Neural cell (in vitro differentiated cells): ENCODE measurements at regions not wholly inside any gene's neighbourhood (a gene's known extent, or its start where the extent isn't known, plus 50 kb on each side); places are given as distances from the start of the nearest gene placed in this dataset.

Source experiments
- H2AFZ ChIP-seq: fragments of 200-600, 300-800 bp; sonication (generic), shearing (Covaris generic); 2 replicates; pipeline ENCODE4 v1.6.0; 2014; ENCODE audit warnings: low read depth, mild to moderate bottlenecking, antibody characterized with exemption, low read length, moderate library complexity
- H3F3A ChIP-seq: fragments of 200-600 bp; shearing (Covaris generic); 2 replicates; pipeline ENCODE4 v1.6.1; 2016; ENCODE audit warnings: mild to moderate bottlenecking, moderate library complexity, mixed read lengths, antibody characterized with exemption, low read length; ENCODE audit not compliant: insufficient read depth, poor library complexity, severe bottlenecking
- H3K27ac ChIP-seq: fragments of 200-600, 300-800 bp; sonication (generic), shearing (Covaris generic); 2 replicates; pipeline ENCODE4 v1.5.1; 2014; ENCODE audit warnings: mild to moderate bottlenecking, low read length, moderate library complexity
- H3K27me3 ChIP-seq: fragments of 300-800, 200-600 bp; sonication (generic), shearing (Covaris generic); 2 replicates; pipeline ENCODE4 v1.6.0; 2014; ENCODE audit warnings: mild to moderate bottlenecking, low read depth, low read length, moderate library complexity; ENCODE audit not compliant: insufficient read depth
- H3K36me3 ChIP-seq: fragments of 300-800, 200-600 bp; sonication (generic), shearing (Covaris generic); 2 replicates; pipeline ENCODE4 v1.5.1; 2014; ENCODE audit warnings: mild to moderate bottlenecking, antibody characterized with exemption, low read length, moderate library complexity; ENCODE audit not compliant: insufficient read depth
- H3K4me2 ChIP-seq: fragments of 300-800, 200-600 bp; sonication (generic), shearing (Covaris generic); 2 replicates; pipeline ENCODE4 v1.6.0; 2014; ENCODE audit warnings: mild to moderate bottlenecking, low read length
- H3K4me3 ChIP-seq: fragments of 300-800, 200-600 bp; sonication (generic), shearing (Covaris generic); 2 replicates; pipeline ENCODE4 v1.5.1; 2014; ENCODE audit warnings: mild to moderate bottlenecking, low read length, moderate library complexity
- H3K79me2 ChIP-seq: fragments of 200-600 bp; shearing (Covaris generic); replicated peaks from 2 replicates; pipeline ENCODE4 v1.6.0; 2014; ENCODE audit warnings: mild to moderate bottlenecking, low read length, moderate library complexity; ENCODE audit not compliant: insufficient read depth
- H3K9ac ChIP-seq: fragments of 300-800, 200-600 bp; sonication (generic), shearing (Covaris generic); 2 replicates; pipeline ENCODE4 v1.6.1; 2016; ENCODE audit warnings: mild to moderate bottlenecking, low read length, mixed read lengths
- H3K9me2 ChIP-seq: fragments of 200-600 bp; shearing (Covaris generic); 2 replicates; pipeline ENCODE4 v1.6.1; 2016; ENCODE audit warnings: mild to moderate bottlenecking, low read length, mixed read lengths; ENCODE audit not compliant: insufficient read depth
- H3K9me3 ChIP-seq: fragments of 200-600, 300-800 bp; sonication (generic), shearing (Covaris generic); 2 replicates; pipeline ENCODE4 v1.6.1; 2016; ENCODE audit warnings: mild to moderate bottlenecking, mixed run types, low read length, moderate library complexity, mixed read lengths
- H4K20me1 ChIP-seq: fragments of 200-600 bp; shearing (Covaris generic); 2 replicates; pipeline ENCODE4 v1.6.1; 2016; ENCODE audit warnings: mild to moderate bottlenecking, mixed run types; ENCODE audit not compliant: insufficient read depth
- EP300 ChIP-seq: fragments of 450-650 bp; conservative IDR thresholded peaks from 2 replicates; pipeline ENCODE4 v1.6.1; 2014; ENCODE audit warnings: antibody characterized with exemption, mild to moderate bottlenecking, moderate library complexity; ENCODE audit not compliant: poor library complexity, severe bottlenecking
- EZH2 ChIP-seq: fragments of 200-600, 300-800 bp; shearing (Covaris generic), sonication (generic); IDR thresholded peaks from 2 replicates; pipeline ENCODE4 v1.6.1; 2014; ENCODE audit warnings: antibody characterized with exemption, low read length, borderline replicate concordance, mild to moderate bottlenecking; ENCODE audit not compliant: insufficient read depth, poor library complexity, severe bottlenecking
- MXI1 ChIP-seq: fragments of 450-650 bp; conservative IDR thresholded peaks from 2 replicates; pipeline ENCODE4 v1.6.1; 2014; ENCODE audit warnings: antibody characterized with exemption, mild to moderate bottlenecking; ENCODE audit not compliant: poor library complexity, severe bottlenecking
- POLR2AphosphoS5 ChIP-seq: IDR thresholded peaks from 2 replicates; pipeline ENCODE4 v1.6.1; 2012
- RAD21 ChIP-seq: fragments of 450-650 bp; conservative IDR thresholded peaks from 2 replicates; pipeline ENCODE4 v1.6.1; 2014; ENCODE audit warnings: antibody characterized with exemption, mild to moderate bottlenecking, moderate library complexity
- SMC3 ChIP-seq: fragments of 450-650 bp; conservative IDR thresholded peaks from 2 replicates; pipeline ENCODE4 v1.6.1; 2014; ENCODE audit warnings: antibody characterized with exemption, mild to moderate bottlenecking, moderate library complexity; ENCODE audit not compliant: poor library complexity
- TAF1 ChIP-seq: IDR thresholded peaks from 2 replicates; pipeline ENCODE4 v1.6.1; 2012; ENCODE audit warnings: low read depth
- TF ChIP-seq, protein P1 (sequence below): fragments of 450-650 bp; IDR thresholded peaks from 2 replicates; pipeline ENCODE4 v1.5.1; 2014; ENCODE audit warnings: antibody characterized with exemption, mild to moderate bottlenecking, moderate library complexity; ENCODE audit not compliant: poor library complexity, severe bottlenecking
- TF ChIP-seq, protein P2 (sequence below): IDR thresholded peaks from 2 replicates; pipeline ENCODE4 v1.6.1; 2012; ENCODE audit warnings: borderline replicate concordance

- H4K20me1 ChIP-seq: no peaks in the 10 kb centered on the region
- no peaks in the 10 kb centered on the region for H3K27me3 ChIP-seq
- no peak overlapping the region for H3K4me3 ChIP-seq
- H3K27ac ChIP-seq: no peak overlapping the region
- no peaks in the 10 kb centered on the region for H3K9me2 ChIP-seq
- no peaks in the 10 kb centered on the region for H3K9me3 ChIP-seq
- H3K36me3 ChIP-seq: no peaks in the 10 kb centered on the region
- no peak overlapping the region for H3K9ac ChIP-seq
- H3K4me2 ChIP-seq: no peak overlapping the region
- H3F3A ChIP-seq: no peaks in the 10 kb centered on the region
- no peak overlapping the region for H2AFZ ChIP-seq
- no peaks in the 10 kb centered on the region for H3K79me2 ChIP-seq
- TF ChIP-seq EZH2 (no peak), MXI1 (no peak), SMC3 (no peak), EP300 (no peak), POLR2AphosphoS5 (no peak), TAF1 (no peak), RAD21 (no peak)
- TF ChIP-seq, protein P1, sequence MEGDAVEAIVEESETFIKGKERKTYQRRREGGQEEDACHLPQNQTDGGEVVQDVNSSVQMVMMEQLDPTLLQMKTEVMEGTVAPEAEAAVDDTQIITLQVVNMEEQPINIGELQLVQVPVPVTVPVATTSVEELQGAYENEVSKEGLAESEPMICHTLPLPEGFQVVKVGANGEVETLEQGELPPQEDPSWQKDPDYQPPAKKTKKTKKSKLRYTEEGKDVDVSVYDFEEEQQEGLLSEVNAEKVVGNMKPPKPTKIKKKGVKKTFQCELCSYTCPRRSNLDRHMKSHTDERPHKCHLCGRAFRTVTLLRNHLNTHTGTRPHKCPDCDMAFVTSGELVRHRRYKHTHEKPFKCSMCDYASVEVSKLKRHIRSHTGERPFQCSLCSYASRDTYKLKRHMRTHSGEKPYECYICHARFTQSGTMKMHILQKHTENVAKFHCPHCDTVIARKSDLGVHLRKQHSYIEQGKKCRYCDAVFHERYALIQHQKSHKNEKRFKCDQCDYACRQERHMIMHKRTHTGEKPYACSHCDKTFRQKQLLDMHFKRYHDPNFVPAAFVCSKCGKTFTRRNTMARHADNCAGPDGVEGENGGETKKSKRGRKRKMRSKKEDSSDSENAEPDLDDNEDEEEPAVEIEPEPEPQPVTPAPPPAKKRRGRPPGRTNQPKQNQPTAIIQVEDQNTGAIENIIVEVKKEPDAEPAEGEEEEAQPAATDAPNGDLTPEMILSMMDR: no peak
- TF ChIP-seq, protein P2, sequence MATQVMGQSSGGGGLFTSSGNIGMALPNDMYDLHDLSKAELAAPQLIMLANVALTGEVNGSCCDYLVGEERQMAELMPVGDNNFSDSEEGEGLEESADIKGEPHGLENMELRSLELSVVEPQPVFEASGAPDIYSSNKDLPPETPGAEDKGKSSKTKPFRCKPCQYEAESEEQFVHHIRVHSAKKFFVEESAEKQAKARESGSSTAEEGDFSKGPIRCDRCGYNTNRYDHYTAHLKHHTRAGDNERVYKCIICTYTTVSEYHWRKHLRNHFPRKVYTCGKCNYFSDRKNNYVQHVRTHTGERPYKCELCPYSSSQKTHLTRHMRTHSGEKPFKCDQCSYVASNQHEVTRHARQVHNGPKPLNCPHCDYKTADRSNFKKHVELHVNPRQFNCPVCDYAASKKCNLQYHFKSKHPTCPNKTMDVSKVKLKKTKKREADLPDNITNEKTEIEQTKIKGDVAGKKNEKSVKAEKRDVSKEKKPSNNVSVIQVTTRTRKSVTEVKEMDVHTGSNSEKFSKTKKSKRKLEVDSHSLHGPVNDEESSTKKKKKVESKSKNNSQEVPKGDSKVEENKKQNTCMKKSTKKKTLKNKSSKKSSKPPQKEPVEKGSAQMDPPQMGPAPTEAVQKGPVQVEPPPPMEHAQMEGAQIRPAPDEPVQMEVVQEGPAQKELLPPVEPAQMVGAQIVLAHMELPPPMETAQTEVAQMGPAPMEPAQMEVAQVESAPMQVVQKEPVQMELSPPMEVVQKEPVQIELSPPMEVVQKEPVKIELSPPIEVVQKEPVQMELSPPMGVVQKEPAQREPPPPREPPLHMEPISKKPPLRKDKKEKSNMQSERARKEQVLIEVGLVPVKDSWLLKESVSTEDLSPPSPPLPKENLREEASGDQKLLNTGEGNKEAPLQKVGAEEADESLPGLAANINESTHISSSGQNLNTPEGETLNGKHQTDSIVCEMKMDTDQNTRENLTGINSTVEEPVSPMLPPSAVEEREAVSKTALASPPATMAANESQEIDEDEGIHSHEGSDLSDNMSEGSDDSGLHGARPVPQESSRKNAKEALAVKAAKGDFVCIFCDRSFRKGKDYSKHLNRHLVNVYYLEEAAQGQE: no peak
These were observed 51.0 kb upstream of the L3MBTL3 start for GRCh38 chr6:129967427-129967826.

GRCh38 chr6:129966125-129966524, 52.3 kb upstream of the L3MBTL3 start:
- H3K79me2 ChIP-seq: no peaks in the 10 kb centered on the region
- no peak overlapping the region for H3K4me2 ChIP-seq
- no peaks in the 10 kb centered on the region for H4K20me1 ChIP-seq
- H3K9ac ChIP-seq: no peak overlapping the region
- no peaks in the 10 kb centered on the region for H3K9me2 ChIP-seq
- no peaks in the 10 kb centered on the region for H3K9me3 ChIP-seq
- no peaks in the 10 kb centered on the region for H3K27me3 ChIP-seq
- TF ChIP-seq SMC3 (no peak), EP300 (no peak), EZH2 (no peak), RAD21 (no peak), MXI1 (no peak)
- TF ChIP-seq, protein P1: no peak
- no peaks in the 10 kb centered on the region for H3K36me3 ChIP-seq
- no peak overlapping the region for H3K4me3 ChIP-seq
- H3F3A ChIP-seq: no peaks in the 10 kb centered on the region
- no peak overlapping the region for H3K27ac ChIP-seq
- no peak overlapping the region for H2AFZ ChIP-seq
